Suprapubic skin (tissue), 4 donors: ENCODE measurements at regions not wholly inside any gene's neighbourhood (a gene's known extent, or its start where the extent isn't known, plus 50 kb on each side); places are given as distances from the start of the nearest gene placed in this dataset.
"Not testable (repeated sequence)": the region's sequence is repeated elsewhere in the genome, so short reads cannot be mapped to it uniquely, and the experiment has no call there.

ENCODE experiments used
- DNase-seq, 2 donors: peaks; one replicate each; pipeline ENCODE4 v3.0.0-alpha.2; 2019; ENCODE audit warnings: low spot score in 2 of 2
- H3K27ac ChIP-seq: fragments of 200-600 bp; sonication (generic); one replicate; pipeline ENCODE4 v1.5.1; 2019
- H3K27me3 ChIP-seq: fragments of 200-600 bp; sonication (generic); one replicate; pipeline ENCODE4 v1.5.1; 2019
- H3K36me3 ChIP-seq: fragments of 200-600 bp; sonication (generic); one replicate; pipeline ENCODE4 v1.5.1; 2019
- H3K4me1 ChIP-seq: fragments of 200-600 bp; sonication (generic); one replicate; pipeline ENCODE4 v1.5.1; 2019
- H3K4me3 ChIP-seq: fragments of 200-600 bp; sonication (generic); one replicate; pipeline ENCODE4 v1.5.1; 2019; ENCODE audit warnings: mild to moderate bottlenecking
- H3K9me3 ChIP-seq: fragments of 200-600 bp; sonication (generic); one replicate; pipeline ENCODE4 v1.5.1; 2019
- EP300 ChIP-seq: sonication (generic); formaldehyde crosslinking; IDR thresholded peaks from one replicate; pipeline ENCODE4 v1.6.1; 2017; ENCODE audit warnings: antibody characterized with exemption
- POLR2A ChIP-seq, 2 donors: fragments of 450-650 bp; IDR thresholded peaks; one replicate each; pipeline ENCODE4 v1.6.1; 2017; ENCODE audit warnings: antibody characterized with exemption in 2 of 2, mild to moderate bottlenecking in 2 of 2, moderate library complexity in 2 of 2
- POLR2AphosphoS5 ChIP-seq, 3 donors: sonication (generic); formaldehyde crosslinking; IDR thresholded peaks; one replicate each; pipeline ENCODE4 v1.6.1; 2017; ENCODE audit warnings: antibody characterized with exemption in 3 of 3
- WGBS: methylation state at CpG from one replicate; pipeline ENCODE4 v1.1.5; 2018; 5-methylcytosine and 5-hydroxymethylcytosine counted together
- TF ChIP-seq, protein P1 (sequence below), 2 donors: fragments of 200-600 bp in 1 of 2; fragments of 450-650 bp in 1 of 2; sonication (generic) in 1 of 2; IDR thresholded peaks; one replicate each; pipeline ENCODE4 v1.5.1; 2016 to 2019; ENCODE audit warnings: antibody characterized with exemption in 2 of 2, mild to moderate bottlenecking in 1 of 2, moderate library complexity in 1 of 2

DNA sequence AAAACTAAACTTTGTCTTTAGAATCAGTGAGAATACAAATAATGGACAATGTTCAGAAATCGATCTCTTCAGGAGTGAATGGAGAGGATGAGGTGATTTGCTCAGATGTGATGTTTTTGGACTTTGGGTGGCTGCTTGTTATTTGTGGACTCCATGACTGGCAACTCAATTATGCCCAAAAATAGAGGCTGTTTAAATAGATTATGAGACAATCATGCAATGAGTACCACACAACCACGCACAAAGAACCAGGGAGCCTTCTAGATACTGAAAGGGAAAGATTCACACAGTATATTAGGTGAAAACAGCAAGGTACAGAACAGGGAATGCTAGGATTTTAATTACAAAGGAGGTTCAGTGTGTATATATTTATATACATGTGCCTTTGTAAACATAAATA, 141.3 kb upstream of the ANK3 start:
- Histone ChIP-seq H3K4me1 (no peaks in the 10 kb centered on the region), H3K9me3 (no peaks in the 10 kb centered on the region), H3K27ac (no peak overlapping the region), H3K27me3 (no peaks in the 10 kb centered on the region), H3K4me3 (no peak overlapping the region), H3K36me3 (no peaks in the 10 kb centered on the region)
- TF ChIP-seq POLR2A (IDR thresholded peaks at IDR 0.05) = no peak
- TF ChIP-seq EP300 = no peak
- TF ChIP-seq, protein P1, sequence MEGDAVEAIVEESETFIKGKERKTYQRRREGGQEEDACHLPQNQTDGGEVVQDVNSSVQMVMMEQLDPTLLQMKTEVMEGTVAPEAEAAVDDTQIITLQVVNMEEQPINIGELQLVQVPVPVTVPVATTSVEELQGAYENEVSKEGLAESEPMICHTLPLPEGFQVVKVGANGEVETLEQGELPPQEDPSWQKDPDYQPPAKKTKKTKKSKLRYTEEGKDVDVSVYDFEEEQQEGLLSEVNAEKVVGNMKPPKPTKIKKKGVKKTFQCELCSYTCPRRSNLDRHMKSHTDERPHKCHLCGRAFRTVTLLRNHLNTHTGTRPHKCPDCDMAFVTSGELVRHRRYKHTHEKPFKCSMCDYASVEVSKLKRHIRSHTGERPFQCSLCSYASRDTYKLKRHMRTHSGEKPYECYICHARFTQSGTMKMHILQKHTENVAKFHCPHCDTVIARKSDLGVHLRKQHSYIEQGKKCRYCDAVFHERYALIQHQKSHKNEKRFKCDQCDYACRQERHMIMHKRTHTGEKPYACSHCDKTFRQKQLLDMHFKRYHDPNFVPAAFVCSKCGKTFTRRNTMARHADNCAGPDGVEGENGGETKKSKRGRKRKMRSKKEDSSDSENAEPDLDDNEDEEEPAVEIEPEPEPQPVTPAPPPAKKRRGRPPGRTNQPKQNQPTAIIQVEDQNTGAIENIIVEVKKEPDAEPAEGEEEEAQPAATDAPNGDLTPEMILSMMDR (IDR thresholded peaks at IDR 0.05) = no peak
- no peak for TF ChIP-seq POLR2AphosphoS5 (IDR thresholded peaks at IDR 0.05)
- WGBS = 97% methylated on average over 2 of the region's 2 CpGs
- DNase-seq = no peak

DNA sequence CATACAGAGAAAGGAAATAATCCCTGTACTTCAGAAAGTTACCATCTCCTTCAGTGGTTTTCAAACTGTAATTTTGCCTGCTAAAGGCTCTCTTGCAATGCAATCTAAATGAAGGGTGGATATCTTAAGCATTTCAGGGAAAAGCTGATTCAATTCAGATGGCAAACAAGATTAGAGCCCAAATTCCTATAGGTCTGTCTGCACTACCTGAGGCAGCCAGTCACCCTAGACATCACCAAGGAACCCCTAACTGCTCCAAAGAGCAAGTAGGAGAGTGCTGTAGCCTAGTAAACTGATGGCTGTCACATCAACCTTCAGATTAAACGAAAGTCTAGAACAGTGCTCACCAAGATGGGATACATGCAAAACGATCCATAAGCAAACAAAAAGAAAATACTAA, 138.0 kb upstream of the ANK3 start:
- 94% methylated on average over 2 of the region's 2 CpGs for WGBS

DNA sequence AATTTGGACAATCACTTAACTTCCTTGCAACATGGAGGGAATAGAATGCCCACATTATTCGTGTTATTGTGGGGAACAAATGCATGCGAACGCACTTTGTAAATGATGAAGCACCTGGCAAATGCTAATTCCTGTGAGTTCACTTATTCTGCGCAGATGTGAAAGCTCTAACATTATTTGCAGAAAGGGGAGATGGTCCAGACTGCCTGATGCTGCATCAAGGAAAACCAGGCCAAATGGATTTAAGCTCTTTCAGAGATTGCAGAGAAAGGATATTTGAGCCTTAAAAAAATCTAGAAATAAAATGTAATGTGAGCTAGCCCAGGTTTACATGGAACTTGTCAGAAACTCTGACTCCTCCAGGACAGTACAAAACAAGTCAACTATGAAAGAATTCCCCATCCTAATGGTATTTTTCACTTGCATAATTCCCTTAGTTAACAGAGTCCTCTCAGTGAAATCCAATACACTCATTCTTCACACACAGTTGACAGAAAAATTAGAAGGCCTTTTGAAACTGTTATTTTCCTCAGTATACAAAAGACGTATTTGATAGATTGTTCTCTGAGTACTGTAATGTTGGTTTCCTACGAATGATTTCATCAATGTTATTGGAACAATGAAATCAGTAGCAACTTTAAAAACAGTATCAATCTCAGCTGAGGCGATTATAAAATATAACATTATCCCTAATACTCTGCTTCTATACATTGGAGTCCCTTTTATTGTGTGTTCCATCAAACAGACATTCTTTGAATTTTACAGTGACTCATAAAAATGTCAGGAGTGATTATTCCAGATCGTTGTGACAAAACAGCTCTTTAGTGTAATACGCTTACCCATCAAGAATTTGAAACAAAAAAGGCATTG, 136.3 kb upstream of the ANK3 start:
- H3K27me3 ChIP-seq = no peaks in the 10 kb centered on the region
- no peaks in the 10 kb centered on the region for H3K9me3 ChIP-seq
- peaks cover 4% of the 10 kb centered on the region for H3K4me1 ChIP-seq
- no peaks in the 10 kb centered on the region for H3K36me3 ChIP-seq
- WGBS = 78% methylated on average over 9 of the region's 9 CpGs
- no peak overlapping the region for H3K4me3 ChIP-seq
- DNase-seq = no peak
- H3K27ac ChIP-seq = no peak overlapping the region
- TF ChIP-seq, protein P1 (IDR thresholded peaks at IDR 0.05) = no peak
- TF ChIP-seq POLR2AphosphoS5 (IDR thresholded peaks at IDR 0.05) (no peak), POLR2A (IDR thresholded peaks at IDR 0.05) (no peak), EP300 (no peak)

More for the DNA sequence above, 138.0 kb upstream of the ANK3 start:
- Histone ChIP-seq H3K27ac (no peak overlapping the region), H3K4me3 (no peak overlapping the region), H3K36me3 (no peaks in the 10 kb centered on the region), H3K9me3 (no peaks in the 10 kb centered on the region), H3K4me1 (no peaks in the 10 kb centered on the region), H3K27me3 (no peaks in the 10 kb centered on the region)
- no peak for DNase-seq
- TF ChIP-seq POLR2A (IDR thresholded peaks at IDR 0.05) (no peak), EP300 (no peak), POLR2AphosphoS5 (IDR thresholded peaks at IDR 0.05) (no peak)
- TF ChIP-seq, protein P1 (IDR thresholded peaks at IDR 0.05) = no peak

DNA sequence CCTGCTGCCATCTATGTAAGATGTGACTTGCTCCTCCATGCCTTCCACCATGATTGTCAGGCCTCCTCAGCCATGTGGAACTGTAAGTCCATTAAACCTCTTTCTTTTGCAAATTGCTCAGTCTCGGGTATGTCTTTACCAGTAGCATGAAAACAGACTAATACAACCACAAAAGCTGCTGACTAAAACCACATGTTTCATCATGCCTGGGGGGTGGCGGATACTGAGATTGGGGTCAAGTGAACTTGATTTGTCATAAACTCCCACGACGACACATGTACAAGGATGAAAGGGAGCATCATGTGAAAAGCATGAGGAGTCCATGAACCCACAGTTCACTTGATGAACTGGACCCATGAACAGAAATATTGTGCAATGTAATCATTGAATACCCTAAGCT, 134.9 kb upstream of the ANK3 start:
- Histone ChIP-seq H3K36me3 (no peaks in the 10 kb centered on the region), H3K27ac (no peak overlapping the region), H3K4me3 (no peak overlapping the region), H3K4me1 (peaks cover 4% of the 10 kb centered on the region), H3K9me3 (no peaks in the 10 kb centered on the region), H3K27me3 (no peaks in the 10 kb centered on the region)
- TF ChIP-seq EP300 (no peak), POLR2A (IDR thresholded peaks at IDR 0.05) (no peak), POLR2AphosphoS5 (IDR thresholded peaks at IDR 0.05) (no peak)
- TF ChIP-seq, protein P1 (IDR thresholded peaks at IDR 0.05) = no peak
- DNase-seq = no peak
- WGBS = 84% methylated on average over 4 of the region's 4 CpGs

DNA sequence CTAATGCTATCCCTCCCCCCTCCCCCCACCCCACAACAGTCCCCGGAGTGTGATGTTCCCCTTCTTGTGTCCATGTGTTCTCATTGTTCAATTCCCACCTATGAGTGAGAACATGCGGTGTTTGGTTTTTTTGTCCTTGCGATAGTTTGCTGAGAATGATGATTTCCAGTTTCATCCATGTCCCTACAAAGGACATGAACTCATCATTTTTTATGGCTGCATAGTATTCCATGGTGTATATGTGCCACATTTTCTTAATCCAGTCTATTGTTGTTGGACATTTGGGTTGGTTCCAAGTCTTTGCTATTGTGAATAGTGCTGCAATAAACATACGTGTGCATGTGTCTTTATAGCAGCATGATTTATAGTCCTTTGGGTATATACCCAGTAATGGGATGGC, 133.7 kb upstream of the ANK3 start:
- 86% methylated on average over 4 of the region's 4 CpGs for WGBS
- DNase-seq, H3K36me3 ChIP-seq, H3K27me3 ChIP-seq, H3K27ac ChIP-seq, H3K4me3 ChIP-seq, H3K4me1 ChIP-seq, H3K9me3 ChIP-seq: not testable (repeated sequence)
